ENCODE measurements at regions not wholly inside any gene's neighbourhood (a gene's known extent, or its start where the extent isn't known, plus 50 kb on each side); places are given as distances from the start of the nearest gene placed in this dataset.

GRCh38 chr5:165665735-165666400, 2160.4 kb downstream of the MAT2B start:
- TF ChIP-seq POLR2AphosphoS5 (IDR thresholded peaks at IDR 0.05; ENCODE audit: borderline replicate concordance, low read depth, low read length) (no peak), FOXP2 (optimal IDR thresholded peaks at IDR 0.05; ENCODE audit: control extremely low read depth, extremely low read length, insufficient read depth) (no peak), EZH2 (IDR thresholded peaks at IDR 0.05) (no peak)
- no peaks in the 10 kb centered on the region for H3K36me3 ChIP-seq (ENCODE audit: insufficient read depth, low read length)
- no peak overlapping the region for H3K27ac ChIP-seq
- H3K4me3 ChIP-seq, result no peak overlapping the region
- H3K9me3 ChIP-seq (ENCODE audit: low read depth, low read length), result no peaks in the 10 kb centered on the region
- DNase-seq (ENCODE audit: low read depth, low spot score), result no peak
- H3K9ac ChIP-seq (ENCODE audit: insufficient read length), result no peak overlapping the region

GRCh38 chr5:165673499-165673898, 2168.1 kb downstream of the MAT2B start:
- no peak for DNase-seq (ENCODE audit: low read depth, low spot score)
- no peaks in the 10 kb centered on the region for H3K36me3 ChIP-seq (ENCODE audit: insufficient read depth, low read length)
- H3K9me3 ChIP-seq (ENCODE audit: low read depth, low read length), result no peaks in the 10 kb centered on the region
- H3K9ac ChIP-seq (ENCODE audit: insufficient read length), result no peak overlapping the region
- no peak overlapping the region for H3K27ac ChIP-seq
- no peak overlapping the region for H3K4me3 ChIP-seq
- no peak for TF ChIP-seq POLR2AphosphoS5 (IDR thresholded peaks at IDR 0.05; ENCODE audit: borderline replicate concordance, low read depth, low read length)
- TF ChIP-seq FOXP2 (optimal IDR thresholded peaks at IDR 0.05; ENCODE audit: control extremely low read depth, extremely low read length, insufficient read depth), result no peak
- no peak for TF ChIP-seq EZH2 (IDR thresholded peaks at IDR 0.05)

- H3K36me3 ChIP-seq (ENCODE audit: insufficient read depth, low read length), result no peaks in the 10 kb centered on the region
- no peak overlapping the region for H3K9ac ChIP-seq (ENCODE audit: insufficient read length)
- H3K4me3 ChIP-seq, result no peak overlapping the region
- no peaks in the 10 kb centered on the region for H3K9me3 ChIP-seq (ENCODE audit: low read depth, low read length)
- H3K27ac ChIP-seq, result no peak overlapping the region
- no peak for DNase-seq (ENCODE audit: low read depth, low spot score)
- TF ChIP-seq EZH2 (IDR thresholded peaks at IDR 0.05) (no peak), POLR2AphosphoS5 (IDR thresholded peaks at IDR 0.05; ENCODE audit: borderline replicate concordance, low read depth, low read length) (no peak), FOXP2 (optimal IDR thresholded peaks at IDR 0.05; ENCODE audit: control extremely low read depth, extremely low read length, insufficient read depth) (no peak)
Observed at GRCh38 chr5:165695796-165696195, 2190.4 kb downstream of the MAT2B start.

- H3K4me3 ChIP-seq, result no peak overlapping the region
- no peak for DNase-seq (ENCODE audit: low read depth, low spot score)
- no peak overlapping the region for H3K27ac ChIP-seq
- H3K9ac ChIP-seq (ENCODE audit: insufficient read length), result no peak overlapping the region
- no peaks in the 10 kb centered on the region for H3K36me3 ChIP-seq (ENCODE audit: insufficient read depth, low read length)
- TF ChIP-seq EZH2 (IDR thresholded peaks at IDR 0.05) (no peak), POLR2AphosphoS5 (IDR thresholded peaks at IDR 0.05; ENCODE audit: borderline replicate concordance, low read depth, low read length) (no peak), FOXP2 (optimal IDR thresholded peaks at IDR 0.05; ENCODE audit: control extremely low read depth, extremely low read length, insufficient read depth) (no peak)
- no peaks in the 10 kb centered on the region for H3K9me3 ChIP-seq (ENCODE audit: low read depth, low read length)
Observed at GRCh38 chr5:165705960-165706359, 2200.5 kb downstream of the MAT2B start.

- no peaks in the 10 kb centered on the region for H3K9me3 ChIP-seq (ENCODE audit: low read depth, low read length)
- DNase-seq (ENCODE audit: low read depth, low spot score), result no peak
- no peak for TF ChIP-seq POLR2AphosphoS5 (IDR thresholded peaks at IDR 0.05; ENCODE audit: borderline replicate concordance, low read depth, low read length)
- no peak for TF ChIP-seq EZH2 (IDR thresholded peaks at IDR 0.05)
- TF ChIP-seq FOXP2 (optimal IDR thresholded peaks at IDR 0.05; ENCODE audit: control extremely low read depth, extremely low read length, insufficient read depth), result no peak
Observed at GRCh38 chr5:165712011-165712410, 2206.6 kb downstream of the MAT2B start.

GRCh38 chr5:165714598-165714997, 2209.2 kb downstream of the MAT2B start:
- Histone ChIP-seq H3K9me3 (ENCODE audit: low read depth, low read length) (no peaks in the 10 kb centered on the region), H3K9ac (ENCODE audit: insufficient read length) (no peak overlapping the region), H3K27ac (no peak overlapping the region), H3K36me3 (ENCODE audit: insufficient read depth, low read length) (no peaks in the 10 kb centered on the region), H3K4me3 (no peak overlapping the region)
- no peak for DNase-seq (ENCODE audit: low read depth, low spot score)
- TF ChIP-seq POLR2AphosphoS5 (IDR thresholded peaks at IDR 0.05; ENCODE audit: borderline replicate concordance, low read depth, low read length) (no peak), FOXP2 (optimal IDR thresholded peaks at IDR 0.05; ENCODE audit: control extremely low read depth, extremely low read length, insufficient read depth) (no peak), EZH2 (IDR thresholded peaks at IDR 0.05) (no peak)

More at GRCh38 chr5:165712011-165712410, 2206.6 kb downstream of the MAT2B start:
- Histone ChIP-seq H3K36me3 (ENCODE audit: insufficient read depth, low read length) (no peaks in the 10 kb centered on the region), H3K9ac (ENCODE audit: insufficient read length) (no peak overlapping the region), H3K27ac (no peak overlapping the region), H3K4me3 (no peak overlapping the region)

GRCh38 chr5:165720901-165721300, 2215.5 kb downstream of the MAT2B start:
- Histone ChIP-seq H3K36me3 (ENCODE audit: insufficient read depth, low read length) (no peaks in the 10 kb centered on the region), H3K4me3 (no peak overlapping the region)

GRCh38 chr5:165722401-165722800, 2217.0 kb downstream of the MAT2B start:
- H3K27ac ChIP-seq, result no peak overlapping the region
- no peak for DNase-seq (ENCODE audit: low read depth, low spot score)
- no peak for TF ChIP-seq EZH2 (IDR thresholded peaks at IDR 0.05)
- no peak for TF ChIP-seq POLR2AphosphoS5 (IDR thresholded peaks at IDR 0.05; ENCODE audit: borderline replicate concordance, low read depth, low read length)
- TF ChIP-seq FOXP2 (optimal IDR thresholded peaks at IDR 0.05; ENCODE audit: control extremely low read depth, extremely low read length, insufficient read depth), result no peak
- H3K36me3 ChIP-seq (ENCODE audit: insufficient read depth, low read length), result no peaks in the 10 kb centered on the region
- no peak overlapping the region for H3K9ac ChIP-seq (ENCODE audit: insufficient read length)
- H3K9me3 ChIP-seq (ENCODE audit: low read depth, low read length), result no peaks in the 10 kb centered on the region
- H3K4me3 ChIP-seq, result no peak overlapping the region

More at GRCh38 chr5:165720901-165721300, 2215.5 kb downstream of the MAT2B start:
- DNase-seq (ENCODE audit: low read depth, low spot score), result no peak
- TF ChIP-seq POLR2AphosphoS5 (IDR thresholded peaks at IDR 0.05; ENCODE audit: borderline replicate concordance, low read depth, low read length) (no peak), FOXP2 (optimal IDR thresholded peaks at IDR 0.05; ENCODE audit: control extremely low read depth, extremely low read length, insufficient read depth) (no peak), EZH2 (IDR thresholded peaks at IDR 0.05) (no peak)
- Histone ChIP-seq H3K27ac (no peak overlapping the region), H3K9me3 (ENCODE audit: low read depth, low read length) (no peaks in the 10 kb centered on the region), H3K9ac (ENCODE audit: insufficient read length) (no peak overlapping the region)

- Histone ChIP-seq H3K4me3 (no peak overlapping the region), H3K9me3 (ENCODE audit: low read depth, low read length) (no peaks in the 10 kb centered on the region), H3K9ac (ENCODE audit: insufficient read length) (no peak overlapping the region), H3K36me3 (ENCODE audit: insufficient read depth, low read length) (no peaks in the 10 kb centered on the region), H3K27ac (no peak overlapping the region)
- DNase-seq (ENCODE audit: low read depth, low spot score), result peak; percentile 8
- TF ChIP-seq FOXP2 (optimal IDR thresholded peaks at IDR 0.05; ENCODE audit: control extremely low read depth, extremely low read length, insufficient read depth) (no peak), POLR2AphosphoS5 (IDR thresholded peaks at IDR 0.05; ENCODE audit: borderline replicate concordance, low read depth, low read length) (no peak), EZH2 (IDR thresholded peaks at IDR 0.05) (no peak)
Observed at GRCh38 chr5:165723931-165724330, 2218.5 kb downstream of the MAT2B start.
